ENCODE measurements at regions not wholly inside any gene's neighbourhood (a gene's known extent, or its start where the extent isn't known, plus 50 kb on each side); places are given as distances from the start of the nearest gene placed in this dataset.

GRCh38 chr12:124399622-124400021 lies 104.7 kb downstream of the RFLNA start:
- DNase-seq (peak; percentile 58), ATAC-seq (no peak)
- Mint-ChIP-seq H3K4me3 (no peak overlapping the region), H3K27me3 (no peaks in the 10 kb centered on the region), H3K27ac (no peak overlapping the region), H3K4me1 (peaks cover 2% of the 10 kb centered on the region), H3K9me3 (ENCODE audit: low read depth) (no peaks in the 10 kb centered on the region), H3K36me3 (ENCODE audit: low read depth) (peaks cover 7% of the 10 kb centered on the region)
- POLR2A ChIA-PET = interaction anchor here (0.6 kb wide), 1 partner anchor 398 kb away, joined by 3 read pairs; no protein-coding TSS in a partner anchor
- CTCF ChIA-PET = interaction anchor here (0.6 to 1.5 kb wide), 9 partner anchors 10 to 714 kb away, joined by 3 to 6 read pairs (median 3); no protein-coding TSS in a partner anchor
- intact Hi-C loops (cut with DNase I, micrococcal nuclease) = no loop called here

- Mint-ChIP-seq H3K36me3 (ENCODE audit: low read depth) (peaks cover 12% of the 10 kb centered on the region), H3K27ac (no peak overlapping the region), H3K4me1 (peaks cover 2% of the 10 kb centered on the region), H3K9me3 (ENCODE audit: low read depth) (no peaks in the 10 kb centered on the region), H3K27me3 (no peaks in the 10 kb centered on the region), H3K4me3 (no peak overlapping the region)
- CTCF ChIA-PET = interaction anchor here (0.6 to 1.5 kb wide), 2 partner anchors 12 to 68 kb away, joined by 3 read pairs; no protein-coding TSS in a partner anchor
- POLR2A ChIA-PET = no interaction called here
- DNase-seq (no peak), ATAC-seq (no peak)
- intact Hi-C loops (cut with DNase I, micrococcal nuclease) = no loop called here
These were observed 103.8 kb downstream of the RFLNA start for GRCh38 chr12:124398578-124399227.

- no peak overlapping the region for H3K4me3 Mint-ChIP-seq
- intact Hi-C loops (cut with DNase I, micrococcal nuclease) = no loop called here
- H3K36me3 Mint-ChIP-seq (ENCODE audit: low read depth) = peaks cover 10% of the 10 kb centered on the region
- no peaks in the 10 kb centered on the region for H3K27me3 Mint-ChIP-seq
- DNase-seq (no peak), ATAC-seq (no peak)
- H3K9me3 Mint-ChIP-seq (ENCODE audit: low read depth) = no peaks in the 10 kb centered on the region
- POLR2A ChIA-PET = no interaction called here
- H3K4me1 Mint-ChIP-seq = peaks cover 4% of the 10 kb centered on the region
- CTCF ChIA-PET = interaction anchor here (0.6 to 1.5 kb wide), 3 partner anchors 12 to 280 kb away, joined by 3 to 4 read pairs (median 3); no protein-coding TSS in a partner anchor
- no peak overlapping the region for H3K27ac Mint-ChIP-seq
These were observed 103.1 kb downstream of the RFLNA start for GRCh38 chr12:124397807-124398577.

GRCh38 chr12:124397399-124397679 lies 102.4 kb downstream of the RFLNA start:
- ATAC-seq (no peak), DNase-seq (no peak)
- ChIA-PET CTCF (interaction anchor here (0.7 kb wide), 1 partner anchor 281 kb away, joined by 4 read pairs; no protein-coding TSS in a partner anchor), POLR2A (no interaction called here)
- H3K9me3 Mint-ChIP-seq (ENCODE audit: low read depth) = no peaks in the 10 kb centered on the region
- H3K4me1 Mint-ChIP-seq = peaks cover 6% of the 10 kb centered on the region
- H3K27ac Mint-ChIP-seq = no peak overlapping the region
- intact Hi-C loops (cut with DNase I, micrococcal nuclease) = no loop called here
- H3K27me3 Mint-ChIP-seq = no peaks in the 10 kb centered on the region
- no peak overlapping the region for H3K4me3 Mint-ChIP-seq
- peaks cover 10% of the 10 kb centered on the region for H3K36me3 Mint-ChIP-seq (ENCODE audit: low read depth)

GRCh38 chr12:124396544-124397398 lies 101.9 kb downstream of the RFLNA start:
- Mint-ChIP-seq H3K4me1 (peaks cover 12% of the 10 kb centered on the region), H3K27ac (no peak overlapping the region), H3K4me3 (no peak overlapping the region), H3K27me3 (no peaks in the 10 kb centered on the region), H3K9me3 (ENCODE audit: low read depth) (no peaks in the 10 kb centered on the region), H3K36me3 (ENCODE audit: low read depth) (peaks cover 10% of the 10 kb centered on the region)
- ChIA-PET CTCF (interaction anchor here (0.7 kb wide), 1 partner anchor 281 kb away, joined by 4 read pairs; no protein-coding TSS in a partner anchor), POLR2A (no interaction called here)
- intact Hi-C loops (cut with DNase I, micrococcal nuclease) = no loop called here
- ATAC-seq (no peak), DNase-seq (no peak)

GRCh38 chr12:124395986-124396385 lies 101.1 kb downstream of the RFLNA start:
- Mint-ChIP-seq H3K27ac (peak overlapping the region; percentile 27), H3K4me1 (peaks cover 20% of the 10 kb centered on the region), H3K9me3 (ENCODE audit: low read depth) (no peaks in the 10 kb centered on the region), H3K27me3 (no peaks in the 10 kb centered on the region), H3K4me3 (no peak overlapping the region), H3K36me3 (ENCODE audit: low read depth) (peaks cover 10% of the 10 kb centered on the region)
- DNase-seq = no peak
- CTCF ChIA-PET = no interaction called here
- ATAC-seq = no peak
- POLR2A ChIA-PET = no interaction called here
- intact Hi-C loops (cut with DNase I, micrococcal nuclease) = no loop called here

- intact Hi-C loops (cut with DNase I, micrococcal nuclease) = no loop called here
- ATAC-seq (no peak), DNase-seq (no peak)
- Mint-ChIP-seq H3K27me3 (no peaks in the 10 kb centered on the region), H3K36me3 (ENCODE audit: low read depth) (peaks cover 8% of the 10 kb centered on the region), H3K4me3 (no peak overlapping the region), H3K4me1 (peaks cover 26% of the 10 kb centered on the region), H3K27ac (no peak overlapping the region), H3K9me3 (ENCODE audit: low read depth) (no peaks in the 10 kb centered on the region)
- CTCF ChIA-PET = no interaction called here
- POLR2A ChIA-PET = no interaction called here
These were observed 100.4 kb downstream of the RFLNA start for GRCh38 chr12:124395284-124395752.

GRCh38 chr12:124394462-124395128 lies 99.7 kb downstream of the RFLNA start:
- ChIA-PET POLR2A (no interaction called here), CTCF (interaction anchor here (0.6 kb wide), 1 partner anchor 140 kb away, joined by 3 read pairs; no protein-coding TSS in a partner anchor)
- H3K27ac Mint-ChIP-seq = peak overlapping the region; percentile 19
- intact Hi-C loops (cut with DNase I, micrococcal nuclease) = loop anchor here (5.0 kb wide), 3 partner anchors 153 to 373 kb away; no protein-coding TSS in a partner anchor
- H3K4me1 Mint-ChIP-seq = peaks cover 33% of the 10 kb centered on the region
- H3K36me3 Mint-ChIP-seq (ENCODE audit: low read depth) = peaks cover 6% of the 10 kb centered on the region
- no peak overlapping the region for H3K4me3 Mint-ChIP-seq
- DNase-seq = no peak
- no peaks in the 10 kb centered on the region for H3K9me3 Mint-ChIP-seq (ENCODE audit: low read depth)
- ATAC-seq = no peak
- H3K27me3 Mint-ChIP-seq = no peaks in the 10 kb centered on the region

- H3K4me3 Mint-ChIP-seq = no peak overlapping the region
- ChIA-PET CTCF (interaction anchor here (0.6 kb wide), 1 partner anchor 139 kb away, joined by 3 read pairs; no protein-coding TSS in a partner anchor), POLR2A (no interaction called here)
- DNase-seq (no peak), ATAC-seq (no peak)
- peaks cover 38% of the 10 kb centered on the region for H3K4me1 Mint-ChIP-seq
- intact Hi-C loops (cut with DNase I, micrococcal nuclease) = loop anchor here (5.0 kb wide), 3 partner anchors 153 to 373 kb away; no protein-coding TSS in a partner anchor
- H3K9me3 Mint-ChIP-seq (ENCODE audit: low read depth) = no peaks in the 10 kb centered on the region
- no peak overlapping the region for H3K27ac Mint-ChIP-seq
- H3K36me3 Mint-ChIP-seq (ENCODE audit: low read depth) = peaks cover 5% of the 10 kb centered on the region
- no peaks in the 10 kb centered on the region for H3K27me3 Mint-ChIP-seq
These were observed 98.9 kb downstream of the RFLNA start for GRCh38 chr12:124393831-124394230.

- ChIA-PET CTCF (no interaction called here), POLR2A (no interaction called here)
- ATAC-seq (no peak), DNase-seq (no peak)
- peaks cover 7% of the 10 kb centered on the region for H3K36me3 Mint-ChIP-seq (ENCODE audit: low read depth)
- H3K4me1 Mint-ChIP-seq = peaks cover 40% of the 10 kb centered on the region
- no peaks in the 10 kb centered on the region for H3K9me3 Mint-ChIP-seq (ENCODE audit: low read depth)
- H3K4me3 Mint-ChIP-seq = no peak overlapping the region
- H3K27me3 Mint-ChIP-seq = no peaks in the 10 kb centered on the region
- intact Hi-C loops (cut with DNase I, micrococcal nuclease) = loop anchor here (5.0 kb wide), 3 partner anchors 154 to 374 kb away; no protein-coding TSS in a partner anchor
- no peak overlapping the region for H3K27ac Mint-ChIP-seq
These were observed 98.5 kb downstream of the RFLNA start for GRCh38 chr12:124393414-124393790.

Measured in activated CD4-positive, alpha-beta T cell treated with anti-CD3 and anti-CD28 coated beads for 36 hours (primary cell).